ENCODE measurements at regions not wholly inside any gene's neighbourhood (a gene's known extent, or its start where the extent isn't known, plus 50 kb on each side); places are given as distances from the start of the nearest gene placed in this dataset.

- peak; percentile 4 for DNase-seq (ENCODE audit: low read depth)
Measured at GRCh38 chr7:115127399-115128021, 205.6 kb downstream of the MDFIC start.

- DNase-seq (ENCODE audit: low read depth), result no peak
Measured at GRCh38 chr7:115125750-115126149, 203.9 kb downstream of the MDFIC start.

GRCh38 chr7:115125312-115125711 is 203.4 kb downstream of the MDFIC start:
- no peak for DNase-seq (ENCODE audit: low read depth)

GRCh38 chr7:115124409-115124939 is 202.6 kb downstream of the MDFIC start:
- peak; percentile 27 for DNase-seq (ENCODE audit: low read depth)

- DNase-seq (ENCODE audit: low read depth), result no peak
Measured at GRCh38 chr7:115123441-115123840, 201.5 kb downstream of the MDFIC start.

GRCh38 chr7:115122388-115122787 is 200.5 kb downstream of the MDFIC start:
- DNase-seq (ENCODE audit: low read depth), result no peak

GRCh38 chr7:115117748-115118147 is 195.9 kb downstream of the MDFIC start:
- DNase-seq (ENCODE audit: low read depth), result no peak

- no peak for DNase-seq (ENCODE audit: low read depth)
Measured at GRCh38 chr7:115116773-115117715, 195.2 kb downstream of the MDFIC start.

GRCh38 chr7:115113776-115114175 is 191.9 kb downstream of the MDFIC start:
- no peak for DNase-seq (ENCODE audit: low read depth)

- DNase-seq (ENCODE audit: low read depth), result no peak
Measured at GRCh38 chr7:115113131-115113530, 191.2 kb downstream of the MDFIC start.

GRCh38 chr7:115110523-115110922 is 188.6 kb downstream of the MDFIC start:
- no peak for DNase-seq (ENCODE audit: low read depth)

GRCh38 chr7:115106316-115106715 is 184.4 kb downstream of the MDFIC start:
- DNase-seq (ENCODE audit: low read depth), result no peak

GRCh38 chr7:115102738-115103137 is 180.8 kb downstream of the MDFIC start:
- no peak for DNase-seq (ENCODE audit: low read depth)

GRCh38 chr7:115101199-115101598 is 179.3 kb downstream of the MDFIC start:
- DNase-seq (ENCODE audit: low read depth), result no peak

- peak; percentile 89 for DNase-seq (ENCODE audit: low read depth)
Measured at GRCh38 chr7:115099906-115100305, 178.0 kb downstream of the MDFIC start.

- peak; percentile 83 for DNase-seq (ENCODE audit: low read depth)
Measured at GRCh38 chr7:115097175-115097671, 175.3 kb downstream of the MDFIC start.

GRCh38 chr7:115096262-115096661 is 174.4 kb downstream of the MDFIC start:
- no peak for DNase-seq (ENCODE audit: low read depth)

GRCh38 chr7:115094163-115094562 is 172.3 kb downstream of the MDFIC start:
- DNase-seq (ENCODE audit: low read depth), result no peak

GRCh38 chr7:115088893-115089292 is 167.0 kb downstream of the MDFIC start:
- DNase-seq (ENCODE audit: low read depth), result peak; percentile 35

GRCh38 chr7:115087437-115087836 is 165.5 kb downstream of the MDFIC start:
- DNase-seq (ENCODE audit: low read depth), result peak; percentile 92

- no peak for DNase-seq (ENCODE audit: low read depth)
Measured at GRCh38 chr7:115086146-115086841, 164.4 kb downstream of the MDFIC start.

- no peak for DNase-seq (ENCODE audit: low read depth)
Measured at GRCh38 chr7:115085421-115085820, 163.5 kb downstream of the MDFIC start.

Measured in iris pigment epithelial cell (primary cell).